GM12865 (cell line): ENCODE measurements at regions not wholly inside any gene's neighbourhood (a gene's known extent, or its start where the extent isn't known, plus 50 kb on each side); places are given as distances from the start of the nearest gene placed in this dataset.

ENCODE experiments used
- DNase-seq: peaks from one replicate; pipeline ENCODE4 v3.0.0; 2010; ENCODE audit warnings: low read depth
- H3K4me3 ChIP-seq: 2 replicates; pipeline ENCODE4 v1.5.1; 2011; ENCODE audit warnings: mild to moderate bottlenecking, low read depth, low read length, control low read depth
- TF ChIP-seq, protein P1 (sequence below): IDR thresholded peaks from 2 replicates; pipeline ENCODE4 v1.5.1; 2011; ENCODE audit warnings: low read length, control low read depth, low read depth, inconsistent platforms; ENCODE audit not compliant: insufficient read depth; ENCODE audit errors: missing control alignments

DNA sequence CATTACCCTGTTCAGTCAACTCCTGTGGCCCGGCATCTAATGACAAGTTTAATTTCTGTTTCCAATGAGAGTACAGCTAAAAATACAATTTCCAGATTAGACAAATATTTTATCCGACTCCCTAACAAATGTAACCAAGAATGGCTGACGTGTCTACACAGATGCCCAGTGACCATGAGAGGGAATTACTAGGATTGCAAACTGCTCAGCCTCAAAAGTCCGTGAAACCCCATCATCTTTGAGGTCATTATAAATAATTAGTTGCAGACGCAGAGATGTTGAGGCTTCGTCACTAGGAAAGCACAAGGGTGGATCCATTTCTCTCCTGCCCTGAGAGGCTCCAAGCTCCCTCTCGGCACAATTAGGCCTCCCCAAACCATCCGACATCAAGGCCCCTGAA, 104.1 kb upstream of the ZNF507 start:
- no peak overlapping the region for H3K4me3 ChIP-seq
- TF ChIP-seq, protein P1, sequence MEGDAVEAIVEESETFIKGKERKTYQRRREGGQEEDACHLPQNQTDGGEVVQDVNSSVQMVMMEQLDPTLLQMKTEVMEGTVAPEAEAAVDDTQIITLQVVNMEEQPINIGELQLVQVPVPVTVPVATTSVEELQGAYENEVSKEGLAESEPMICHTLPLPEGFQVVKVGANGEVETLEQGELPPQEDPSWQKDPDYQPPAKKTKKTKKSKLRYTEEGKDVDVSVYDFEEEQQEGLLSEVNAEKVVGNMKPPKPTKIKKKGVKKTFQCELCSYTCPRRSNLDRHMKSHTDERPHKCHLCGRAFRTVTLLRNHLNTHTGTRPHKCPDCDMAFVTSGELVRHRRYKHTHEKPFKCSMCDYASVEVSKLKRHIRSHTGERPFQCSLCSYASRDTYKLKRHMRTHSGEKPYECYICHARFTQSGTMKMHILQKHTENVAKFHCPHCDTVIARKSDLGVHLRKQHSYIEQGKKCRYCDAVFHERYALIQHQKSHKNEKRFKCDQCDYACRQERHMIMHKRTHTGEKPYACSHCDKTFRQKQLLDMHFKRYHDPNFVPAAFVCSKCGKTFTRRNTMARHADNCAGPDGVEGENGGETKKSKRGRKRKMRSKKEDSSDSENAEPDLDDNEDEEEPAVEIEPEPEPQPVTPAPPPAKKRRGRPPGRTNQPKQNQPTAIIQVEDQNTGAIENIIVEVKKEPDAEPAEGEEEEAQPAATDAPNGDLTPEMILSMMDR: no peak
- DNase-seq: no peak

DNA sequence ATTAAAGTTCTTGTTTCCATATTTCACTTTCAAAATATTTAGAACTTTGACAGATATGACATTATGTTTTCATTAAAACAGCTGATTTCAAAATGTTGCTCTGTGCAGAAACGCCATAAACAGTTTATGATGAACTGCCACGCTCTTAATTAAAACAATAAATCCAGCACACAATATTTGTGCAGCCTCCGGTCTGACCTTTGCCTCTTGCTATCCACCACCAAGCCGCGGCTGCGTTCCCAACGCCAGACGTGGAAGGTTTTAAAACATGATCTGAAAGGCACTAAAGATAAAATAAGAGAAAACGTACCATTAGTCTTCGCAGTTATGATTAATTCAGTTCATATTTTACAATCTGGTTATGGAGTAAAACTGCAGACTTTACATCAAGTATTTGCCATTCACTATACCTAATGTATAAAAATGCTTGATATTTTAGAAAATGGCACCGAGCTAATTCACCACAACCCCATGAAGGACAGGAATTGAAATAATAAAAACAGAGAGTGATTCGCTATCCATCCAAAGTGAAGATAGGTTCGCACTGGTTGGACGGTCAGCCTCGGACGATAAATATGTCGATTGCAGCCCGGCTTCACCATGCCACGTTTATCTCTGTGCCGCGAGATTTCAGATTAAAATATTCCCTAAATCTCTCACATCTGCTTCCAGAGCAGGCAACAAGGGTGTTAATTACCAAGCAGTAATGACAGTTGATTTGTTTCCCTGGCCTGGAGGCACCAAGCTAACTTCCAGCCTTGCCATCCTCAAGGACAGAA, 103.3 kb upstream of the ZNF507 start:
- no peak overlapping the region for H3K4me3 ChIP-seq
- DNase-seq: no peak
- TF ChIP-seq, protein P1: no peak

DNA sequence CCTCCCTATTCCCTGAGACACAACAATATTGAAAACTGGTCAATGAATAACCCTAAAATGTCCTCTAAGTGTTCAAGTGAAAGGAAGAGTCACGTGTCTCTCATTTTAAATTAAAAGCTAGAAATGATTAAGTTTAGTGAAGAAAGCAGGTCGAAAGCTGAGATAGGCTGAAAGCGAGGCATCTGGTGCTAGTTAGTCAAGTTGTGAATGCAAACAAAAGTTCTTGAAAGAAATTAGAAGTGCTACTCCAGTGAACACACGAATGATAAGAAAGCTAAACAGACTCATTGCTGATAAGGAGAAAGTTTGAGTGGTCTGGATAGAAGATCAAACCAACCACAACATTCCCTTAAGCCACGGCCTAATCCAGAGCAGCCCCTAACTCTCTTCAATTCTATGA, 99.4 kb upstream of the ZNF507 start:
- H3K4me3 ChIP-seq: no peak overlapping the region
- TF ChIP-seq, protein P1: no peak
- no peak for DNase-seq

DNA sequence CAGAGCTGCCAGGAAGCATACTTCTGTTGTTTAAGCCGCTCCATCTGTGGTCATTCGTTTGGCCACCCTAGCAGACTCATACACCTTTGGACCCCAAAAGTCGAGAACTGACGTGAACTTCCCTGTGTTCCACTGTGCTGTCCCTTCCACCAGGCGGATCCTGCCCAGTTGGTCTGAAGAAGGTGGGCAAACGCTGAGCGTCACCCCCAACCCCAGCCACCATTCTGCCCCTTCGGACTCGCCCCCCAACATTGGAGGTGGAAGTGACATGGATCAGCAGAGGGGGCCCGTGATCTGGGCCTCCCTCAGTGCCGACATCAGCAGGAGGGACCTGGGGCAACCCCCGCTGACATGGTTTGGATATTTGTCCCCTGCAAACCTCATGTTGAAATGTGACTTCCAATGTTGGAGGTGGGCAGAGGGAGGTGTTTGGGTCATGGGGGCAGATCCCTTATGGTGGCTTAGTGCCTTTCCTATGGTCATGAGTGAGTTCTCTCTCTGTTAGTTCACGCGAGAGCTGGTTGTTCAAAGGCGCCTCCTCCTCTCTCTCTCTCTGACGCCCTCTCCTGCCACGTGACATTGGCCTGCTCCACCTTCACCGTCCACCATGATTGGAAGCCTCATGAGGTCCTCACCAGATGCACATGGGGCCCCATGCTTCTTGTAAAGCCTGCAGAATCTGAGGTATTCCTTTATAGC, 93.6 kb upstream of the ZNF507 start:
- DNase-seq: no peak
- TF ChIP-seq, protein P1: no peak
- no peak overlapping the region for H3K4me3 ChIP-seq

DNA sequence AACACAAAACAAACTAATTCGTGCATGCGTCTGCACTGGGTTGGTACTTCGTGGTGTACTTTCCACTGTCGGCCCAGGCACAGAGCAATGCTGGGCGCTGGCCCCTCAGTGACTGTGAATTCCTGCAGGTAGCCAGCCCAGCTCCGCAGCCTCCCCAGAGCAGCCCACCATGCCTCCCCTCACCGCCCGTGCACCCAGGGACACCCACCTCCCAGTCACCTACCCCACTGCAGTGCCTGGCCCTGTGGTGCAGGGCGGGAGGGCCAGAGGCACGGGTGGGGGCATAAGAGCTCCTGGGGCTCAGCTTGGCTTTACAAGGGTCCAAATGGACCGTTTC, 93.1 kb upstream of the ZNF507 start:
- H3K4me3 ChIP-seq: no peak overlapping the region
- DNase-seq: no peak
- TF ChIP-seq, protein P1: no peak

DNA sequence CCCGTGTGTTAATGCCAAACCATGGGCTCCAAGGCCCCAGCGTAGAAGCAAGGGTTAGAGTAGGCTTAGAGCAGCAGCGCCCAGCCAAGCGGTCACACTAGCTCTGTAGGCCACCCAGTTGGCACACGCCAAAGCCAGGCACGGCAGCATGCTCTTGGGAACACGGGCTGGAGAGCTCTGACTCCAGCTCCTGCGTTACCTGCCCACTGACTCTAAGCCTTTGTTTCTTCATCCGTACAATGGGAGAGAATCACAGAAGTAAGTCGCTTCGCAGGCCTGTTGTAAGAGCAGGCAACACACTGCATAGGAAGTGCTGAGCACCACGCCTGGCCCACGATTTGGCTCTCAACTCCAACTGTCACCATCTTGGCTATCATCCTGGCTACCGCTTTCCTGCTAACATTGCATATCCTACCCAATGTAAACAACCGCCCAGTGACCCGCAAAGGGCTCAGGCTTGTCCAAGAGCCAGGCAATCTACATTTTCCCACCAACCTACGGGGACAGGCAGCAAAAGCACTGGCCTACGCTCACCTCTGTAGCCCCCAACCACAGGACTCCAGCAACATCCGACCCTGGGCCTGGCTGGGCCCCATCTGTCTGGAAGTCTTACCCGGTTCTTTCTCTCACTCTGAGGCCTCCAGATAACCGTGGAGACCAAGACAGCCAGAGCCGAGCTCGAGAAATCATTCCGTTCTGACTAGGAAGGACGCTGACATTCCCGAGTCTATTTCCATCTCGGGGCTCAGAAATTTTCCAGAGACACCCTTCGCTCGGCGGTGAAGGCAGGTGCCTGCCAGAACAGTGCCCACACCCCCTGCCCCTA, 91.5 kb upstream of the ZNF507 start:
- DNase-seq: no peak
- no peak overlapping the region for H3K4me3 ChIP-seq
- TF ChIP-seq, protein P1: no peak
